GM19395 (cell line): ENCODE measurements at regions not wholly inside any gene's neighbourhood (a gene's known extent, or its start where the extent isn't known, plus 50 kb on each side); places are given as distances from the start of the nearest gene placed in this dataset.
"Not testable (repeated sequence)": the region's sequence is repeated elsewhere in the genome, so short reads cannot be mapped to it uniquely, and the experiment has no call there.

ENCODE experiments used
- ATAC-seq: cut with Tn5 transposase; IDR thresholded peaks from one replicate; pipeline ENCODE4 v1.9.1; 2021; ENCODE audit warnings: mild to moderate bottlenecking, moderate library complexity; ENCODE audit not compliant: unreplicated experiment

- not testable (repeated sequence) for ATAC-seq
Observed at GRCh38 chrX:40788698-40789097, 53.4 kb upstream of the MED14 start.

- ATAC-seq, result no peak
Observed at GRCh38 chrX:40792433-40792832, 57.1 kb upstream of the MED14 start.

- ATAC-seq, result not testable (repeated sequence)
Observed at GRCh38 chrX:40794829-40795130, 59.4 kb upstream of the MED14 start.

GRCh38 chrX:40799745-40800144, 64.4 kb upstream of the MED14 start:
- ATAC-seq, result not testable (repeated sequence)

- ATAC-seq, result no peak
Observed at GRCh38 chrX:40805404-40805803, 70.1 kb upstream of the MED14 start.

- ATAC-seq, result no peak
Observed at GRCh38 chrX:40806513-40807220, 71.3 kb upstream of the MED14 start.

GRCh38 chrX:40807384-40807783, 72.0 kb upstream of the MED14 start:
- ATAC-seq, result no peak

GRCh38 chrX:40808203-40808602, 72.9 kb upstream of the MED14 start:
- ATAC-seq, result no peak

- no peak for ATAC-seq
Observed at GRCh38 chrX:40809210-40809609, 73.9 kb upstream of the MED14 start.

- not testable (repeated sequence) for ATAC-seq
Observed at GRCh38 chrX:40815045-40815444, 79.7 kb upstream of the MED14 start.

GRCh38 chrX:40816906-40817305, 81.6 kb upstream of the MED14 start:
- no peak for ATAC-seq

- no peak for ATAC-seq
Observed at GRCh38 chrX:40818236-40818635, 82.9 kb upstream of the MED14 start.

- ATAC-seq, result no peak
Observed at GRCh38 chrX:40821780-40822179, 86.4 kb upstream of the MED14 start.

- ATAC-seq, result no peak
Observed at GRCh38 chrX:40827331-40827730, 92.0 kb upstream of the MED14 start.

- ATAC-seq, result no peak
Observed at GRCh38 chrX:40831750-40832149, 96.4 kb upstream of the MED14 start.

- no peak for ATAC-seq
Observed at GRCh38 chrX:40832723-40833122, 97.4 kb upstream of the MED14 start.

- no peak for ATAC-seq
Observed at GRCh38 chrX:40834225-40834624, 98.9 kb upstream of the MED14 start.

GRCh38 chrX:40835526-40835925, 100.2 kb upstream of the MED14 start:
- ATAC-seq, result no peak

GRCh38 chrX:40843643-40844042, 108.3 kb upstream of the MED14 start:
- no peak for ATAC-seq

GRCh38 chrX:40844471-40844870, 109.1 kb upstream of the MED14 start:
- no peak for ATAC-seq

- no peak for ATAC-seq
Observed at GRCh38 chrX:40845331-40845911, 110.1 kb upstream of the MED14 start.

GRCh38 chrX:40849906-40850823, 114.8 kb upstream of the MED14 start:
- no peak for ATAC-seq
